ENCODE measurements at regions not wholly inside any gene's neighbourhood (a gene's known extent, or its start where the extent isn't known, plus 50 kb on each side); places are given as distances from the start of the nearest gene placed in this dataset.

GRCh38 chr3:66648975-66649374, 148.2 kb upstream of the LRIG1 start:
- no peak for TF ChIP-seq CTCF (IDR thresholded peaks at IDR 0.05)
- no peak for TF ChIP-seq POLR2A (IDR thresholded peaks at IDR 0.05)

All from heart left ventricle (tissue), 13 donors.